Frontal cortex (tissue), 3 donors: ENCODE measurements at regions not wholly inside any gene's neighbourhood (a gene's known extent, or its start where the extent isn't known, plus 50 kb on each side); places are given as distances from the start of the nearest gene placed in this dataset.
"Not testable (repeated sequence)": the region's sequence is repeated elsewhere in the genome, so short reads cannot be mapped to it uniquely, and the experiment has no call there.

Source experiments
- DNase-seq, 2 donors: peaks; one replicate each; pipeline ENCODE4 v3.0.0; 2012; ENCODE audit warnings: low spot score in 2 of 2
- FAIRE-seq: peaks from 2 replicates; lab custom pipeline; 2012; peaks lifted over from hg19 to GRCh38; lab: Jason Lieb, UNC
- donor health status: control.
- donor health status: control.
- donor health status: control.

DNA sequence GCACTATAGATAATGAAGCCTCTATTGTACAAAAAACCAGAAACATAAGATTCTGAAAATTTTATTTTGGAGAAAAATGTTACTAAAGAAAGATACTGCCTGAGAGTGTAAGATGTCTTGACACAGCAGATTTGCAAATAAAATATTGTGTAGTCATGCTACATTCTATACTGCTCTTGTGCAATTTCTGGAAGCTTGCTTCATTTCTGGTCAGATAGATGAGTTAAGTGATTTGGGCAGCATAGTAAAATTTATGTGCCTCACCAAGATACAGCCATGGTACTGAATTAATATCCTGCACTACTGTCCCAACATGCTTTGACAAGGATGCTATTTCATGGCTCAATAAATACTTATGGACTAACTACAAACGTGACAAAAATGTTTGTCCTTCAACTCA lies 55.1 kb upstream of the STARD13 start:
- DNase-seq (no peak), FAIRE-seq (no peak)

DNA sequence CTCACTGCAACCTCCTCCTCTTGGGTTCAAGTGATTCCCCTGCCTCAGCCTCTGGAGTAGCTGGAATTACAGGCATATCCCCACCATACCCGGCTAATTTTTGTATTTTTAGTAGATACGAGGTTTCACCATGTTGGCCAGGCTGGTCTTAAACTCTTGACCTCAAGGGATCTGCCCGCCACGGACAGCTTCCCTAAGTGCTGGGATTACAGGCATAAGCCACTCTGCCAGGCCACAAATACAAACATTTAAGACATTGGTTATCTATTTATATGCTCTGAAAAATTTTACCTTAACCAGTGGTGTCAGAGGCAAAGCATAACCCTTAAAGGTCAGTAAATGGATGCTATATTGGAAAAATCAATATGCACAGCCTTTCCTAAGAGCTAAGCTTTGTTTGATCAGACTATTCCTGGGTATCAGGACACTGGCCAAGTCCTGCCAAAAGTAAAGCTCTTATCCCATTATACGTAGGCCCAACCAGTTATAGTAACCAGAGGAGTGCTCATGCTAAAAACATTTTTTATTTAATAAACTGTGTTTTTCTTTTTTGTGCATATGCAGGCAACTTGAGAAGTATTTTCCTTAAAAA lies 56.4 kb upstream of the STARD13 start:
- DNase-seq = no peak
- no peak for FAIRE-seq

- no peak for DNase-seq
- no peak for FAIRE-seq
Measured at GRCh38 chr13:33345842-33346241, 60.3 kb upstream of the STARD13 start.

DNA sequence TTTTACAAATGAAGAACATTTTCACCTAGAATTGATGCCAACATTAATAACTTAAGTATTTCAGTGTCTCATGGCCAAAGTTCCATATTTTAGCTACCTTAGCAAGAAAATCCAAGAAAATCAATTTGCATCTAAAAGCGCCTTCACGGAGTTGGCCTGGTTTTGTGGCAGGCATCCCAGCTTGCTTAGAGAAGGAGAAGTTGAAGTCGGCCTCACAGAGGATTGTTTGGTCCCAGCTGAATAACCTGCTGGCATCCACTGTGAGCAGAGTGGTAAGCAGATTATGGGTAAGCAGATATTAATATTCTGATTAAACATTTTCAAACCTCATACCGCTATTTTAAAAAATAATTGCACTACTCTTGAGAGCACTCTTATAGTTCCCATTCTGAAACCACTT lies 62.3 kb upstream of the STARD13 start:
- DNase-seq = no peak
- no peak for FAIRE-seq

DNA sequence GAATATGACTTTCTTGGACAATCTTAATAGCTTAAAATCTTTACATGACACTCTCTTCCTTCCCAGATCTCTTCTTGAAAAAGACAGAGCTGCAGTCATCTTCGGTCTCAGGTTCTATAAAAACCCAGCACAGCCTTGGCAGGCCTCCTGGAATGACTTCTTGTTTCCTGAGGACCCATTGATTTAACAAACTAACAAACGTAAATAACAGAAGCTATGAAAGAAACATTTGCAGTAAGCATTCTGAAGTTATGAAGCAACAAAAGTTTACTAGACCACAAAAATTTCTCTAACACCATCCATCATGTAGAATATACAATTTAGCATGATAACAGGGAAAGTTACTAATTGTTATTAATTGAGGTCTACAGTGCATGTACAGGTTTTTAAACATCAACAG lies 62.8 kb upstream of the STARD13 start:
- FAIRE-seq (no peak), DNase-seq (no peak)

- no peak for FAIRE-seq
- DNase-seq = no peak
Measured at GRCh38 chr13:33349288-33349985, 63.9 kb upstream of the STARD13 start.

DNA sequence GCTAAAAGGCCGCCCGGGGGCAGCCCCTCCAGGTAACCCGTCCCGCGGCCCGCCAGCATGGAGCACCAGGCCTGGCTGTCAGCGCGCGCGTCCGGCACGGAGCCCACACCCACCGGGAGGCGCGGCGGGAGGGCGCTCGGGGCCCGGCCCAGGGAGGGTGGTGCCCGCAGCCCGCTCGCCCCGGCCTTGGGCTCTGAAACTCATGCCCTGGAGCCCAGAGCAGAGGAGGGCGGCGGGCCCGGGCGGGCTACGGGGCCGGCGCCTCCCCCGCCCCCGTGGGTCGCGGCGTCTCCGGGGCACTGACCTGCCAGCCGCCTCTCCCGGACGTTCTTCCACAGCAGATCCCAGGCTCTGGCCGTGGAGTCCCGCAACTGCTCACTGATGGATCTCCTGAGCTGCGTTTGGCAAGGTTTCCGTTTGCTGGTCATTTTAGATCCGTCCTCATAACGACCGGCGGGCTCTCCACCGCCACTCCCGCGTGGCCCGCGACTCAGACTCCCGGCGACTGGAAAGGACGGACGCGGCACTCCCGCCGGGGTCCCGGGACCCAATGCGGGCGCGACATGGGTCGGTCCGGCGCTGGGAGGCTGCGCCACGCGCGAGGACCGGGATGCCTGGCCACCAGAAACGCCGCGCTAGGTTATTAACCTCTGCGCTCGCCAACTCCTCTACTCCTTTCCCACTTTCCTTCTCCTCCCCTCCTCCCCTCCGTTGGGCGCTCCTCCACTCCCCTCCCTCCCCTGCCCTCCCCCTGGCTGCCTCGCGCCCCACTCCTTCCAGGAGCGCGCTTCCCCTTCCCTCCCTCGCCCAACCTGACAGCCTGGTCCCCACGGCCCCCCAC lies 64.7 kb upstream of the STARD13 start:
- peak; percentile 49 to 53 for DNase-seq
- FAIRE-seq = no peak

- FAIRE-seq = no peak
- DNase-seq = peak in 1 of 2 donors; percentile 41
Measured at GRCh38 chr13:33351319-33351718, 65.8 kb upstream of the STARD13 start.

GRCh38 chr13:33352041-33352440 lies 66.5 kb upstream of the STARD13 start:
- no peak for DNase-seq
- no peak for FAIRE-seq

DNA sequence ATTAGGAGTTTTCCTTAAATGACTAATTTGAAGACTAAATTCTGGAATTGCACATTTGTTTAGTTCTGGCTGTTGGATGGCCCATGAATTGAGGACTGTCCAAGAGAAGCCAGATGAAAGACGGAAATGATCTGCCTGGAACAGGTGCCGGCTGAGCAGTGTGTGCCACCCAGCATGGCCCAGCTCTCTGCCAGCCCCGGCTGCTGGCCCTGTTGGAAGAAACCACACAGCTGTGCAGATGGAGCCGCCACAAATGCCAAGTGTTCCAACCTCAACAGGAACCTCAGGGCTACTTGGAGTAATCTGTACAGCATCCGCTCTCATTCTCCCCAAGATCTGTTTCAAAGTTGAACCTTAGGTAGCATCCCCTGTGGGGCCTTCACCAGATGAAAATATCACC lies 67.0 kb upstream of the STARD13 start:
- no peak for DNase-seq
- FAIRE-seq = no peak

GRCh38 chr13:33353210-33353609 lies 67.7 kb upstream of the STARD13 start:
- DNase-seq (no peak), FAIRE-seq (no peak)

DNA sequence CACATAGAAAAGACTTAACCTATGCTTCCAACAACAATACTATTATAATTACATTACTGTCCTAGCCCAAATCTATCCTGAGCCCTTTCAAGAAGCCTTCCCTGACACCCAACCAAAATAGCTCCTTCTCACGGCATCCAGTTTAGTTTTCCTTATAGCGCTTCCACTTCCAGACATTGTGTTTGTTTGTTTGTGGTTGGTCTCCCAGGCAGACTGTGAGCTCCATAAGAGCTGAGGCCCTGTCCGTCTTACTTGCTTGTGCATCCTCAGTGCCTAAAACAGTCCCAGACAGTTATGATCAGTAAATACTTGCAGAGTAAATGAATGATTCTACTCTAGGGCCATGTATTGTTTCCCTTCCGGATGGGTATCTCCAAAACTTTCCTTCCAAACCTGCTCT lies 68.1 kb upstream of the STARD13 start:
- DNase-seq = no peak
- no peak for FAIRE-seq

DNA sequence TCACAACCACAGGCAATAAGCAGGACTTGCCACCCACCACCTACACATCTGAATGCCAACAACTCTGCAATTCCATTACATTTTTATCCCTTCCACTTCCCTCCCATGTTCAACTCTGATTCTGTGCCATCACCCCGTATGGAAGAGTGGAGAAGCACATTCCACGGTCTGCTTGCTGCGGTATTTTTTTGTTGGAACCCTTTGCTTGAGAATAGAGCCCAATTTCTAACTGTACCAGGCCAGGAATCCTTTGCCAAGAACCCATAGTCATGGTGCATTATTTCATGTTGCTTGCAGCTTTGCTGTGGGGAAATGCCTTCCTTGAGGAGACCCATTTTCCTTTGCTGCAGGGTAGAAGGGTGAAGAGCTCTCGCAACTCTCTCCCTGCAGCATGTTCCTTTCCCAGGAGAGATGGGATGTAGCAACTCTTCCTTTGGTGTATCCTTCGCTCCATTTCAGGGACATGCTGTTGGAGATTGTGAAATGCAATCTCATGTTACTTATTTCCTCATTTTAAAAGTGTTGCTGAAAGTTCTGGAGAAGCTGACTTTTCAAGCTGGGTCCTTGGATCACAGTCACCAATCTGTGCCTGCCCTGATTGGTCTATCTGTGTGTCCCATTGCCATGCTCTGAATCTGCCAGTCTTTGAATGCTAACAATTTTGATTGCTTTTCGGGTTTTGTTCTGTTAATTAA lies 69.8 kb upstream of the STARD13 start:
- no peak for FAIRE-seq

GRCh38 chr13:33358076-33358475 lies 72.5 kb upstream of the STARD13 start:
- DNase-seq, FAIRE-seq: not testable (repeated sequence)

More for the DNA sequence above, 69.8 kb upstream of the STARD13 start:
- DNase-seq = no peak

- FAIRE-seq = no peak
- no peak for DNase-seq
Measured at GRCh38 chr13:33362986-33363727, 77.6 kb upstream of the STARD13 start.

DNA sequence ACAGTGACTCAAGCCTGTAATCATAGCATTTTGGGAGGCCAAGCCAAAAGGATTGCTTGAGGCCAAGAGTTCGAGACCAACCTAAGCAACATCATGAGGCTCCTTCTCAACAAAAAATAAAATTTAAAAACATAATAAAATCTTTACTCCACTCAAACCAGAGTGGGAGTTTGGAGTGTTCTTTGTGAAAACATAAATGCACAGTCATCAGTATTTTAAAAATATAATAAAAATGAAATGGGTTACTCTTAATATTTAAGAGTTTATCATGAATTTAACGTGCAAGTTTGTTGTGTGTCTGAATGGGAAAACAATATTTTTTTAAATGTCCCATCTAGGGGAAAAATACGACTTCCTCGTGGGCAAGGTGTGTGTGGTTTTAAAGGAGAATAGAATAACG lies 78.6 kb upstream of the STARD13 start:
- no peak for DNase-seq
- FAIRE-seq = no peak

DNA sequence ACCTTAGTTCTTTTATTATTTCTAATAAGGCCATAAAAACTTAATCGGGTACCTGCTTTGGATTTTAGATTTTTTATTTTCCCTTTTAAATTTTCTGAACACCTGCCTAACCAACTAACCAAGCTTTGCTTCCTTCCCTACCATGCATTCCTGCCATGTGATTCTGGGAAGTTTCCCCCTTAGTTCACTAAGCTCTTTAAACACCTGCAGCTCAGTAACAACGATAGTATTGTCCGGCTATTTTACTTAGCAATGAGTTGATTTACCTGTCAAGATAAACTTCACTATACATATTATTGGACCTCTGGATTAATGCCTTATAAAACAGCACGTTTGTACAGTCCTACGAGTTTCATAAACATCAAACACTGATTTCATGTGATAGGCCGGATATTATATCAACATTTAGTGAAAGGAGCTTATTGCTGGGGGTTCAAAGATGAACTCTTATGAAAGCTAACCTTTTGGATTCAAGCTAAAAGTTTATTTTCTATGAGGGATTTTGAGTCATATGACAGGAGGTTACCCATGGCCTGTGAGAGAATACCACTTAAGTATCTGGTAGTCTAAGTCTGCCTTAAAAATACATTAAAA lies 81.0 kb upstream of the STARD13 start:
- DNase-seq (no peak), FAIRE-seq (no peak)

GRCh38 chr13:33367171-33367895 lies 81.8 kb upstream of the STARD13 start:
- DNase-seq (no peak), FAIRE-seq (no peak)

DNA sequence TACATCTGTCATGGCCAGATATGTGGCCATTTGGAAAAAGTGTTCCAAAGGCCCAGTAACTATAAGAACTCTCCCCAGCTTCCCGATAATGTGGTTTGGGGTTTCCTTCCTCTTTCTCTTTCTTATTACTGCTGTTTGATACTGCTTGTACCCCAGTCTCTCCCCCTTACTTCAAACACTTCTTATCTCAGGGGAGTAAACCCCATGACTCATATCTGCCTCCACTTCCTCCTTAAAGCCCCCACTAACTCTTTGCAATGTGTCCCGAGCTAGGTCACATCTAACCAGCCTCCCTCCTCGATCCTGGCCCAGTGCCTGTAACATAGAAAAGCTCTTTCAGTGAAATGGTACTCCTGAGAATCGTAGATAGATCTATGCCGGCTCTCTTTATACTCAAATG lies 82.4 kb upstream of the STARD13 start:
- no peak for DNase-seq
- no peak for FAIRE-seq
